SK-N-SH treated with all-trans-retinoic acid at 6 μM for 48 hours (cell line): ENCODE measurements at regions not wholly inside any gene's neighbourhood (a gene's known extent, or its start where the extent isn't known, plus 50 kb on each side); places are given as distances from the start of the nearest gene placed in this dataset.

Experiments used
- ATAC-seq: fragments of 200-7000 bp; cut with Tn5 transposase; 3 replicates; pipeline ENCODE4 v1.9.1; 2020; ENCODE audit warnings: mild to moderate bottlenecking, moderate library complexity
- ARNTL ChIP-seq: fragments of 450-650 bp; formaldehyde crosslinking; IDR thresholded peaks from 2 replicates; pipeline ENCODE4 v1.5.0; 2020; ENCODE audit warnings: low read depth, mild to moderate bottlenecking, moderate library complexity, borderline replicate concordance
- BACH2 ChIP-seq: fragments of 250-450 bp; sonication (Bioruptor Pico); IDR thresholded peaks from 2 replicates; pipeline ENCODE4 v1.9.0; 2021; ENCODE audit warnings: mild to moderate bottlenecking, borderline replicate concordance
- CSDC2 ChIP-seq: fragments of 250-450 bp; sonication (Bioruptor Pico); IDR thresholded peaks from 2 replicates; pipeline ENCODE4 v1.5.0; 2020; ENCODE audit warnings: mild to moderate bottlenecking, moderate library complexity
- CSRNP3 ChIP-seq: fragments of 250-450 bp; sonication (Bioruptor Pico); IDR thresholded peaks from 2 replicates; pipeline ENCODE4 v1.5.1; 2021; ENCODE audit warnings: mild to moderate bottlenecking, moderate library complexity
- ESRRG ChIP-seq: fragments of 250-450 bp; sonication (Bioruptor Pico); IDR thresholded peaks from 2 replicates; pipeline ENCODE4 v1.6.1; 2021; ENCODE audit warnings: mild to moderate bottlenecking
- GLIS3 ChIP-seq: fragments of 250-450 bp; sonication (Bioruptor Pico); IDR thresholded peaks from 2 replicates; pipeline ENCODE4 v1.5.0; 2020; ENCODE audit warnings: mild to moderate bottlenecking, moderate library complexity
- ISL1 ChIP-seq: fragments of 250-450 bp; sonication (Bioruptor Pico); IDR thresholded peaks from 2 replicates; pipeline ENCODE4 v2.1.2; 2022; ENCODE audit warnings: mild to moderate bottlenecking, moderate library complexity
- OSR1 ChIP-seq: fragments of 250-450 bp; sonication (Bioruptor Pico); IDR thresholded peaks from 2 replicates; pipeline ENCODE4 v1.8.0; 2022; ENCODE audit warnings: moderate library complexity, mild to moderate bottlenecking, inconsistent platforms
- PATZ1 ChIP-seq: fragments of 250-450 bp; sonication (Bioruptor Pico); IDR thresholded peaks from 2 replicates; pipeline ENCODE4 v1.8.0; 2020; ENCODE audit warnings: mild to moderate bottlenecking, moderate library complexity, borderline replicate concordance
- POU6F1 ChIP-seq: fragments of 250-450 bp; sonication (Bioruptor Pico); IDR thresholded peaks from 2 replicates; pipeline ENCODE4 v1.8.0; 2021; ENCODE audit warnings: low read depth, mild to moderate bottlenecking, moderate library complexity, borderline replicate concordance
- PPARA ChIP-seq: fragments of 250-450 bp; sonication (Bioruptor Pico); IDR thresholded peaks from 2 replicates; pipeline ENCODE4 v1.5.0; 2020; ENCODE audit warnings: mild to moderate bottlenecking, borderline replicate concordance
- RARB ChIP-seq: fragments of 250-450 bp; sonication (Bioruptor Pico); IDR thresholded peaks from 2 replicates; pipeline ENCODE4 v1.8.0; 2021; ENCODE audit warnings: mild to moderate bottlenecking, moderate library complexity
- SNAI2 ChIP-seq: fragments of 250-450 bp; sonication (Bioruptor Pico); IDR thresholded peaks from 2 replicates; pipeline ENCODE4 v1.5.0; 2020; ENCODE audit warnings: mild to moderate bottlenecking, moderate library complexity
- TOX ChIP-seq: fragments of 250-450 bp; sonication (Bioruptor Pico); IDR thresholded peaks from 2 replicates; pipeline ENCODE4 v1.8.0; 2021; ENCODE audit warnings: mild to moderate bottlenecking, moderate library complexity, borderline replicate concordance
- ZC3H10 ChIP-seq: fragments of 250-450 bp; sonication (Bioruptor Pico); IDR thresholded peaks from 2 replicates; pipeline ENCODE4 v1.5.1; 2021; ENCODE audit warnings: mild to moderate bottlenecking, moderate library complexity
- ZFP3 ChIP-seq: fragments of 250-450 bp; sonication (Bioruptor Pico); IDR thresholded peaks from 2 replicates; pipeline ENCODE4 v1.5.0; 2020; ENCODE audit warnings: mild to moderate bottlenecking, moderate library complexity
- ZFP30 ChIP-seq: fragments of 450-650 bp; formaldehyde crosslinking; IDR thresholded peaks from 2 replicates; pipeline ENCODE4 v1.5.0; 2022; ENCODE audit warnings: mild to moderate bottlenecking, moderate library complexity
- ZNF565 ChIP-seq: fragments of 450-650 bp; formaldehyde crosslinking; conservative IDR thresholded peaks from 2 replicates; pipeline ENCODE4 v1.5.0; 2020; ENCODE audit warnings: low read depth, mild to moderate bottlenecking, moderate library complexity
- ZNF70 ChIP-seq: fragments of 450-650 bp; formaldehyde crosslinking; IDR thresholded peaks from 2 replicates; pipeline ENCODE4 v1.5.0; 2020; ENCODE audit warnings: mild to moderate bottlenecking, moderate library complexity
- ZNF8 ChIP-seq: fragments of 450-650 bp; formaldehyde crosslinking; IDR thresholded peaks from 2 replicates; pipeline ENCODE4 v1.5.0; 2020; ENCODE audit warnings: mild to moderate bottlenecking, moderate library complexity
- TF ChIP-seq, protein P1 (sequence below): fragments of 250-450 bp; sonication (Bioruptor Pico); IDR thresholded peaks from 2 replicates; pipeline ENCODE4 v1.5.0; 2020; ENCODE audit warnings: mild to moderate bottlenecking, moderate library complexity
- TF ChIP-seq, protein P2 (sequence below): fragments of 250-450 bp; sonication (Bioruptor Pico); IDR thresholded peaks from 2 replicates; pipeline ENCODE4 v1.5.1; 2020; ENCODE audit warnings: low read depth, mild to moderate bottlenecking, moderate library complexity

GRCh38 chr20:53678315-53678989 lies 84.8 kb upstream of the ZNF217 start:
- ATAC-seq, result no peak

GRCh38 chr20:53677447-53678314 lies 84.0 kb upstream of the ZNF217 start:
- TF ChIP-seq ZFP3 (CRISPR knock-in tag) (no peak), PATZ1 (CRISPR knock-in tag) (no peak), GLIS3 (CRISPR knock-in tag) (no peak), CSRNP3 (CRISPR knock-in tag) (no peak), ZNF565 (CRISPR knock-in tag) (no peak), PPARA (CRISPR knock-in tag) (no peak), ZC3H10 (CRISPR knock-in tag) (no peak), ZNF70 (CRISPR knock-in tag) (no peak), CSDC2 (CRISPR knock-in tag) (no peak), RARB (CRISPR knock-in tag) (no peak), OSR1 (no peak), TOX (no peak), ARNTL (CRISPR knock-in tag) (no peak)
- TF ChIP-seq, protein P1, sequence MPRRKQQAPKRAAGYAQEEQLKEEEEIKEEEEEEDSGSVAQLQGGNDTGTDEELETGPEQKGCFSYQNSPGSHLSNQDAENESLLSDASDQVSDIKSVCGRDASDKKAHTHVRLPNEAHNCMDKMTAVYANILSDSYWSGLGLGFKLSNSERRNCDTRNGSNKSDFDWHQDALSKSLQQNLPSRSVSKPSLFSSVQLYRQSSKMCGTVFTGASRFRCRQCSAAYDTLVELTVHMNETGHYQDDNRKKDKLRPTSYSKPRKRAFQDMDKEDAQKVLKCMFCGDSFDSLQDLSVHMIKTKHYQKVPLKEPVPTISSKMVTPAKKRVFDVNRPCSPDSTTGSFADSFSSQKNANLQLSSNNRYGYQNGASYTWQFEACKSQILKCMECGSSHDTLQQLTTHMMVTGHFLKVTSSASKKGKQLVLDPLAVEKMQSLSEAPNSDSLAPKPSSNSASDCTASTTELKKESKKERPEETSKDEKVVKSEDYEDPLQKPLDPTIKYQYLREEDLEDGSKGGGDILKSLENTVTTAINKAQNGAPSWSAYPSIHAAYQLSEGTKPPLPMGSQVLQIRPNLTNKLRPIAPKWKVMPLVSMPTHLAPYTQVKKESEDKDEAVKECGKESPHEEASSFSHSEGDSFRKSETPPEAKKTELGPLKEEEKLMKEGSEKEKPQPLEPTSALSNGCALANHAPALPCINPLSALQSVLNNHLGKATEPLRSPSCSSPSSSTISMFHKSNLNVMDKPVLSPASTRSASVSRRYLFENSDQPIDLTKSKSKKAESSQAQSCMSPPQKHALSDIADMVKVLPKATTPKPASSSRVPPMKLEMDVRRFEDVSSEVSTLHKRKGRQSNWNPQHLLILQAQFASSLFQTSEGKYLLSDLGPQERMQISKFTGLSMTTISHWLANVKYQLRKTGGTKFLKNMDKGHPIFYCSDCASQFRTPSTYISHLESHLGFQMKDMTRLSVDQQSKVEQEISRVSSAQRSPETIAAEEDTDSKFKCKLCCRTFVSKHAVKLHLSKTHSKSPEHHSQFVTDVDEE, result no peak
- no peak for ATAC-seq

More at GRCh38 chr20:53678315-53678989, 84.8 kb upstream of the ZNF217 start:
- TF ChIP-seq ZNF70 (CRISPR knock-in tag), result no peak
- TF ChIP-seq TOX, result no peak
- TF ChIP-seq, protein P2, sequence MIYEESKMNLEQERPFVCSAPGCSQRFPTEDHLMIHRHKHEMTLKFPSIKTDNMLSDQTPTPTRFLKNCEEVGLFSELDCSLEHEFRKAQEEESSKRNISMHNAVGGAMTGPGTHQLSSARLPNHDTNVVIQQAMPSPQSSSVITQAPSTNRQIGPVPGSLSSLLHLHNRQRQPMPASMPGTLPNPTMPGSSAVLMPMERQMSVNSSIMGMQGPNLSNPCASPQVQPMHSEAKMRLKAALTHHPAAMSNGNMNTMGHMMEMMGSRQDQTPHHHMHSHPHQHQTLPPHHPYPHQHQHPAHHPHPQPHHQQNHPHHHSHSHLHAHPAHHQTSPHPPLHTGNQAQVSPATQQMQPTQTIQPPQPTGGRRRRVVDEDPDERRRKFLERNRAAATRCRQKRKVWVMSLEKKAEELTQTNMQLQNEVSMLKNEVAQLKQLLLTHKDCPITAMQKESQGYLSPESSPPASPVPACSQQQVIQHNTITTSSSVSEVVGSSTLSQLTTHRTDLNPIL (CRISPR knock-in tag), result no peak
- TF ChIP-seq ARNTL (CRISPR knock-in tag), result no peak
- no peak for TF ChIP-seq ZC3H10 (CRISPR knock-in tag)
- TF ChIP-seq ZNF565 (CRISPR knock-in tag), result no peak
- no peak for TF ChIP-seq GLIS3 (CRISPR knock-in tag)

DNA sequence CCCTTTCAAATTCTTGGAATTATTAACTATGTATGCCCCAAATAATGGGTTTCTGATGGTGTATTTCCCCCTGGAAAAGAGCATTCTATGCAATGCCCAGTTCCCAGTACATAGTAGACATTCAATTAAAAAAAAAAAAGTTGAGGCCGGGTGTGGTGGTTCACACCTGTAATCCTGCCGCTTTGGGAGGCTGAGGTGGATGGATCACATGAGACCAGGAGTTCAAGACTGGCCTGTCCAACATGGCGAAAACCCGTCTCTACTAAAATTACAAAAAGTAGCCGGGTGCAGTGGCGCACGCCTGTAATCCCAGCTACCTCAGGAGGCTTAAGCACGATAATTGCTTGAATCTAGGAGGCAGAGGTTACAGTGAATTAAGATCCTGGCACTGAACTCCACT lies 83.3 kb upstream of the ZNF217 start:
- ATAC-seq, result no peak
- TF ChIP-seq ARNTL (CRISPR knock-in tag) (no peak), PATZ1 (CRISPR knock-in tag) (no peak), BACH2 (CRISPR knock-in tag) (no peak), ISL1 (CRISPR knock-in tag) (no peak), ESRRG (no peak), ZFP30 (CRISPR knock-in tag) (no peak), ZNF565 (CRISPR knock-in tag) (no peak), SNAI2 (CRISPR knock-in tag) (no peak), POU6F1 (CRISPR knock-in tag) (no peak), RARB (CRISPR knock-in tag) (no peak), ZFP3 (CRISPR knock-in tag) (no peak), PPARA (CRISPR knock-in tag) (no peak), ZNF8 (no peak), ZC3H10 (CRISPR knock-in tag) (no peak), TOX (no peak), ZNF70 (CRISPR knock-in tag) (no peak), CSDC2 (CRISPR knock-in tag) (no peak), CSRNP3 (CRISPR knock-in tag) (no peak)
